GM23338 (cell line): ENCODE measurements at regions not wholly inside any gene's neighbourhood (a gene's known extent, or its start where the extent isn't known, plus 50 kb on each side); places are given as distances from the start of the nearest gene placed in this dataset.
"Not testable (repeated sequence)": the region's sequence is repeated elsewhere in the genome, so short reads cannot be mapped to it uniquely, and the experiment has no call there.

Experiments used
- ATAC-seq: fragments of 200-7000 bp; cut with Tn5 transposase; 3 replicates; pipeline ENCODE4 v1.9.1; 2020
- DNase-seq: peaks from one replicate; pipeline ENCODE4 v3.0.0-alpha.2; 2015; ENCODE audit warnings: low spot score
- H2AFZ ChIP-seq: fragments of 200-600 bp; sonication (generic); 2 replicates; pipeline ENCODE4 v1.8.0; 2016; ENCODE audit warnings: antibody characterized with exemption, mild to moderate bottlenecking, moderate library complexity
- H3F3A ChIP-seq: fragments of 200-600 bp; sonication (generic); replicated peaks from 2 replicates; pipeline ENCODE4 v1.8.0; 2017; ENCODE audit warnings: antibody characterized with exemption, mixed run types, low read depth
- H3K27ac ChIP-seq: fragments of 200-600 bp; sonication (generic); 2 replicates; pipeline ENCODE4 v1.6.1; 2016; ENCODE audit warnings: low read depth
- H3K27me3 ChIP-seq: fragments of 200-600 bp; sonication (generic); 2 replicates; pipeline ENCODE4 v1.8.0; 2016; ENCODE audit warnings: mild to moderate bottlenecking, mixed run types, moderate library complexity; ENCODE audit not compliant: insufficient read depth
- H3K36me3 ChIP-seq: fragments of 200-600 bp; sonication (generic); 2 replicates; pipeline ENCODE4 v1.8.0; 2016; ENCODE audit warnings: mild to moderate bottlenecking; ENCODE audit not compliant: insufficient read depth
- H3K4me1 ChIP-seq: fragments of 200-600 bp; sonication (generic); 2 replicates; pipeline ENCODE4 v1.8.0; 2016; ENCODE audit warnings: mild to moderate bottlenecking, moderate library complexity; ENCODE audit not compliant: insufficient read depth
- H3K4me2 ChIP-seq: fragments of 200-600 bp; sonication (generic); 2 replicates; pipeline ENCODE4 v1.7.1; 2017; ENCODE audit warnings: mixed run types
- H3K4me3 ChIP-seq: fragments of 200-600 bp; sonication (generic); 2 replicates; pipeline ENCODE4 v1.6.1; 2016; ENCODE audit warnings: mixed run types
- H3K79me2 ChIP-seq: fragments of 200-600 bp; sonication (generic); replicated peaks from 2 replicates; pipeline ENCODE4 v1.8.0; 2017; ENCODE audit warnings: mild to moderate bottlenecking; ENCODE audit not compliant: insufficient read depth
- H3K9me2 ChIP-seq: fragments of 200-600 bp; sonication (generic); 2 replicates; pipeline ENCODE4 v1.8.0; 2017; ENCODE audit not compliant: insufficient read depth
- H4K20me1 ChIP-seq: fragments of 200-600 bp; sonication (generic); replicated peaks from 2 replicates; pipeline ENCODE4 v1.8.0; 2017; ENCODE audit warnings: mild to moderate bottlenecking; ENCODE audit not compliant: insufficient read depth
- H3K27ac Mint-ChIP-seq: 2 replicates; pipeline ENCODE4 v1.8.0; 2020; ENCODE audit warnings: inconsistent platforms, mild to moderate bottlenecking, moderate library complexity, mixed read lengths
- H3K27me3 Mint-ChIP-seq: 3 replicates; pipeline ENCODE4 v1.8.0; 2022; ENCODE audit warnings: low read depth, mild to moderate bottlenecking, moderate library complexity, mixed read lengths, inconsistent platforms; ENCODE audit not compliant: insufficient read depth, poor library complexity
- H3K36me3 Mint-ChIP-seq: 3 replicates; pipeline ENCODE4 v1.8.0; 2021; ENCODE audit warnings: low read depth, mild to moderate bottlenecking, inconsistent platforms, moderate library complexity, mixed read lengths
- H3K4me1 Mint-ChIP-seq: 3 replicates; pipeline ENCODE4 v1.8.0; 2020; ENCODE audit warnings: mild to moderate bottlenecking, inconsistent platforms, mixed read lengths
- H3K4me3 Mint-ChIP-seq: 3 replicates; pipeline ENCODE4 v1.8.0; 2021; ENCODE audit warnings: moderate library complexity, mild to moderate bottlenecking, inconsistent platforms, mixed read lengths
- H3K9me3 Mint-ChIP-seq: 3 replicates; pipeline ENCODE4 v1.8.0; 2020; ENCODE audit warnings: moderate library complexity, mild to moderate bottlenecking, inconsistent platforms, mixed read lengths
- CREB1 ChIP-seq: fragments of 250-450 bp; sonication (Bioruptor Pico); IDR thresholded peaks from 2 replicates; pipeline ENCODE4 v1.5.0; 2020; ENCODE audit warnings: low read depth, mild to moderate bottlenecking, moderate library complexity
- EZH2 ChIP-seq: fragments of 200-600 bp; sonication (generic); IDR thresholded peaks from one replicate; pipeline ENCODE4 v1.8.0; 2017; ENCODE audit warnings: antibody characterized with exemption, mild to moderate bottlenecking, low read depth; ENCODE audit not compliant: unreplicated experiment
- EZH2phosphoT487 ChIP-seq: fragments of 200-600 bp; sonication (generic); IDR thresholded peaks from one replicate; pipeline ENCODE4 v1.8.1; 2018; ENCODE audit warnings: antibody characterized with exemption; ENCODE audit not compliant: unreplicated experiment
- JUNB ChIP-seq: IDR thresholded peaks from one replicate; pipeline ENCODE4 v1.6.1; 2016; ENCODE audit warnings: antibody characterized with exemption; ENCODE audit not compliant: unreplicated experiment
- NANOG ChIP-seq: IDR thresholded peaks from 2 replicates; pipeline ENCODE4 v1.6.1; 2016; ENCODE audit warnings: antibody characterized with exemption, borderline replicate concordance
- POLR2AphosphoS5 ChIP-seq: IDR thresholded peaks from 2 replicates; pipeline ENCODE4 v1.6.1; 2016; ENCODE audit warnings: antibody characterized with exemption, low read depth
- STAT1 ChIP-seq: IDR thresholded peaks from one replicate; pipeline ENCODE4 v1.6.1; 2016; ENCODE audit warnings: antibody characterized with exemption; ENCODE audit not compliant: unreplicated experiment
- ZNF114 ChIP-seq: fragments of 250-450 bp; sonication (Bioruptor Pico); IDR thresholded peaks from 2 replicates; pipeline ENCODE4 v1.5.0; 2020; ENCODE audit warnings: mild to moderate bottlenecking, moderate library complexity
- ZNF331 ChIP-seq: fragments of 250-450 bp; sonication (Bioruptor Pico); IDR thresholded peaks from 2 replicates; pipeline ENCODE4 v1.5.0; 2020; ENCODE audit warnings: low read depth, mild to moderate bottlenecking, moderate library complexity
- TF ChIP-seq, protein P1 (sequence below), 2 experiments: fragments of 200-600 bp in 1 of 2; sonication (generic) in 1 of 2; conservative IDR thresholded peaks; 2 replicates each; pipeline versions ENCODE4 v1.5.1 to v1.6.1; 2016 to 2017; ENCODE audit warnings: antibody characterized with exemption in 2 of 2, low read depth in 2 of 2, mild to moderate bottlenecking in 2 of 2, moderate library complexity in 1 of 2
- TF ChIP-seq, protein P2 (sequence below): IDR thresholded peaks from one replicate; pipeline ENCODE4 v1.6.1; 2018; ENCODE audit warnings: antibody characterized with exemption; ENCODE audit not compliant: unreplicated experiment

DNA sequence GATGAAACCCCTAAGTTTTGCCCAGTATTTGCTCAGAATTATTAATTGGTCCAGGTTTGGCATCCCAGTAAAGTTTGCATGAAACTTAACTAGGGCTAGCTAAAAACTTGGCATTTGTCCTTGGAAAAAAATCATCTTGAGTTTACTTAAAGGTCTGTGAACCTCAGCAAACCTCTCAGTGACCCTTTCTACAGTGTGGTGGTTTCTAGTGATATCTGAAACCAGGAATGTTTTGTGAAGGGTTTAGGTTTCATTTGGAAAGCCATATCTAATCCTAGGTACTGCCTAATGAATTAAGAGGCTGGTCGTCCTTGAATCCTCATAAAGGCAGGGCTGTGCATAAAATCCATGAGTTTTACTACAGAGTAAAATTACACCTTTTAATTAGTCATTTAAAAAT, 218.5 kb upstream of the ANKRD50 start:
- no peaks in the 10 kb centered on the region; the same call in none of the 2 replicates for H3K9me2 ChIP-seq
- Mint-ChIP-seq H3K36me3 (no peaks in the 10 kb centered on the region), H3K9me3 (no peaks in the 10 kb centered on the region), H3K27me3 (peaks cover 1% of the 10 kb centered on the region), H3K4me3 (no peak overlapping the region), H3K4me1 (peaks cover 12% of the 10 kb centered on the region; the same call in 2 of the 3 replicates), H3K27ac (no peak overlapping the region)
- DNase-seq (no peak), ATAC-seq (no peak)
- peaks cover 11% of the 10 kb centered on the region for H3K4me1 ChIP-seq
- H3F3A ChIP-seq: no peaks in the 10 kb centered on the region
- H3K79me2 ChIP-seq: no peaks in the 10 kb centered on the region
- no peaks in the 10 kb centered on the region for H3K27me3 ChIP-seq
- no peaks in the 10 kb centered on the region for H4K20me1 ChIP-seq
- H2AFZ ChIP-seq: 0 out of 2 replicates have a peak overlapping the region, but pooled peaks have one; percentile 41
- H3K27ac ChIP-seq: no peak overlapping the region
- H3K36me3 ChIP-seq: no peaks in the 10 kb centered on the region
- no peak for TF ChIP-seq NANOG
- H3K4me3 ChIP-seq: no peak overlapping the region
- no peak overlapping the region for H3K4me2 ChIP-seq

DNA sequence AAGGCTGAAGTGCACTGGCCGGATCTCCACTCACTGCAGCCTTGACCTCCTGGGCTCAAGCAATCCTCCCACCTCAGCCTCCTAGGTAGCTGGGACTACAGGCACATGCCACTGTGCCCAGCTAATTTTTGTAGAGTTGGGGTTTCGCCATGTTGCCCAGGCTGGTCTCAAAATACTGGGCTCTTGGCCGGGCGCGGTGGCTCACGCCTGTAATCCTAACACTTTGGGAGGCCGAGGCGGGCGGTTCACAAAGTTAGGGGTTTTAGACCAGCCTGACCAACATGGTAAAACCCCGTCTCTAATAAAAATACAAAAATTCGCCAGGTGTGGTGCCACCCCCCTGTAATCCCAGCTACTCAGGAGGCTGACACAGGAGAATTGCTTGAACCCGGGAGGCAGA, 210.2 kb upstream of the ANKRD50 start:
- not testable (repeated sequence) for DNase-seq, H3K4me3 Mint-ChIP-seq, H3K4me2 ChIP-seq, H3K4me3 ChIP-seq, H3K4me1 ChIP-seq, H3K27me3 Mint-ChIP-seq, H3K27me3 ChIP-seq, H3K27ac ChIP-seq, H3K9me2 ChIP-seq, ATAC-seq, H3F3A ChIP-seq, H3K79me2 ChIP-seq, H4K20me1 ChIP-seq, H3K27ac Mint-ChIP-seq, H3K9me3 Mint-ChIP-seq, H3K36me3 ChIP-seq, H3K36me3 Mint-ChIP-seq, H3K4me1 Mint-ChIP-seq
- peak overlapping the region; percentile 97; the same call in 1 of the 2 replicates for H2AFZ ChIP-seq

DNA sequence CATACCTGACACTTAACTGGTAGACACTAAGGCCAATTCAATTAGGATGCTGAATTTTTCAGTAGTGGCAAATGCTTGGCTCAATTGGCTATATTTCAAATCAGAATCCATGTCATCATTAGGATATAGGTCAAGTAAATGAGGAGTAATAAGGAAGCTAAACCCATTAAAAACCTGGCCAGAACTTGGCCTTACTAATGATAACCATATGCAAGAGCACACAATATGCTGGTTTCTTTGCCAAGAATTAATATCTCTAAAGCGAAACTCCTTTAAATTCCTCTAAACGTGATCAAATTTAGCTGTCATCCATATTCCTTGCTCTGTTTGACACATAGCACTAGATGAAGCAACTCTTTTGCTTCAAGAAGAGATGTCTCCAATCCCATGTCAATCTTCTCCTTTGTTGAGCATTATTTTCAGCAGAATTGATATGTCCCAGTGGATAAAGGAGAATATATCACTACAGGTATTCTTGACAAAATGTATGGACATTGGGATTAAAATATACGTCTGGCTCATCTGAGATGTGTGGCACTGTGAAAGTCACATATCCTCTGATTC, 206.1 kb upstream of the ANKRD50 start:
- H2AFZ ChIP-seq: no peak overlapping the region
- H3K4me3 Mint-ChIP-seq: no peak overlapping the region
- H3K4me3 ChIP-seq: no peak overlapping the region
- TF ChIP-seq EZH2: no peak
- no peak for TF ChIP-seq ZNF331 (CRISPR knock-in tag)
- no peak for TF ChIP-seq STAT1
- TF ChIP-seq CREB1 (CRISPR knock-in tag): no peak
- TF ChIP-seq, protein P1, sequence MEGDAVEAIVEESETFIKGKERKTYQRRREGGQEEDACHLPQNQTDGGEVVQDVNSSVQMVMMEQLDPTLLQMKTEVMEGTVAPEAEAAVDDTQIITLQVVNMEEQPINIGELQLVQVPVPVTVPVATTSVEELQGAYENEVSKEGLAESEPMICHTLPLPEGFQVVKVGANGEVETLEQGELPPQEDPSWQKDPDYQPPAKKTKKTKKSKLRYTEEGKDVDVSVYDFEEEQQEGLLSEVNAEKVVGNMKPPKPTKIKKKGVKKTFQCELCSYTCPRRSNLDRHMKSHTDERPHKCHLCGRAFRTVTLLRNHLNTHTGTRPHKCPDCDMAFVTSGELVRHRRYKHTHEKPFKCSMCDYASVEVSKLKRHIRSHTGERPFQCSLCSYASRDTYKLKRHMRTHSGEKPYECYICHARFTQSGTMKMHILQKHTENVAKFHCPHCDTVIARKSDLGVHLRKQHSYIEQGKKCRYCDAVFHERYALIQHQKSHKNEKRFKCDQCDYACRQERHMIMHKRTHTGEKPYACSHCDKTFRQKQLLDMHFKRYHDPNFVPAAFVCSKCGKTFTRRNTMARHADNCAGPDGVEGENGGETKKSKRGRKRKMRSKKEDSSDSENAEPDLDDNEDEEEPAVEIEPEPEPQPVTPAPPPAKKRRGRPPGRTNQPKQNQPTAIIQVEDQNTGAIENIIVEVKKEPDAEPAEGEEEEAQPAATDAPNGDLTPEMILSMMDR (conservative IDR thresholded peaks at IDR 0.05; ENCODE audit: low read depth in 2 of 2): no peak
- TF ChIP-seq JUNB: no peak
- TF ChIP-seq, protein P2, sequence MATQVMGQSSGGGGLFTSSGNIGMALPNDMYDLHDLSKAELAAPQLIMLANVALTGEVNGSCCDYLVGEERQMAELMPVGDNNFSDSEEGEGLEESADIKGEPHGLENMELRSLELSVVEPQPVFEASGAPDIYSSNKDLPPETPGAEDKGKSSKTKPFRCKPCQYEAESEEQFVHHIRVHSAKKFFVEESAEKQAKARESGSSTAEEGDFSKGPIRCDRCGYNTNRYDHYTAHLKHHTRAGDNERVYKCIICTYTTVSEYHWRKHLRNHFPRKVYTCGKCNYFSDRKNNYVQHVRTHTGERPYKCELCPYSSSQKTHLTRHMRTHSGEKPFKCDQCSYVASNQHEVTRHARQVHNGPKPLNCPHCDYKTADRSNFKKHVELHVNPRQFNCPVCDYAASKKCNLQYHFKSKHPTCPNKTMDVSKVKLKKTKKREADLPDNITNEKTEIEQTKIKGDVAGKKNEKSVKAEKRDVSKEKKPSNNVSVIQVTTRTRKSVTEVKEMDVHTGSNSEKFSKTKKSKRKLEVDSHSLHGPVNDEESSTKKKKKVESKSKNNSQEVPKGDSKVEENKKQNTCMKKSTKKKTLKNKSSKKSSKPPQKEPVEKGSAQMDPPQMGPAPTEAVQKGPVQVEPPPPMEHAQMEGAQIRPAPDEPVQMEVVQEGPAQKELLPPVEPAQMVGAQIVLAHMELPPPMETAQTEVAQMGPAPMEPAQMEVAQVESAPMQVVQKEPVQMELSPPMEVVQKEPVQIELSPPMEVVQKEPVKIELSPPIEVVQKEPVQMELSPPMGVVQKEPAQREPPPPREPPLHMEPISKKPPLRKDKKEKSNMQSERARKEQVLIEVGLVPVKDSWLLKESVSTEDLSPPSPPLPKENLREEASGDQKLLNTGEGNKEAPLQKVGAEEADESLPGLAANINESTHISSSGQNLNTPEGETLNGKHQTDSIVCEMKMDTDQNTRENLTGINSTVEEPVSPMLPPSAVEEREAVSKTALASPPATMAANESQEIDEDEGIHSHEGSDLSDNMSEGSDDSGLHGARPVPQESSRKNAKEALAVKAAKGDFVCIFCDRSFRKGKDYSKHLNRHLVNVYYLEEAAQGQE: no peak
- TF ChIP-seq POLR2AphosphoS5: no peak
- TF ChIP-seq EZH2phosphoT487: no peak
- no peak for TF ChIP-seq NANOG
- TF ChIP-seq ZNF114 (CRISPR knock-in tag): no peak

More for the DNA sequence above, 206.1 kb upstream of the ANKRD50 start:
- H3K27me3 ChIP-seq: no peaks in the 10 kb centered on the region
- no peaks in the 10 kb centered on the region for H3K9me2 ChIP-seq
- Mint-ChIP-seq H3K27me3 (peaks cover 1% of the 10 kb centered on the region), H3K9me3 (no peaks in the 10 kb centered on the region; the same call in 2 of the 3 replicates), H3K4me1 (no peaks in the 10 kb centered on the region; the same call in 2 of the 3 replicates), H3K27ac (no peak overlapping the region), H3K36me3 (peaks cover 8% of the 10 kb centered on the region; the same call in 2 of the 3 replicates)
- no peak overlapping the region for H3K27ac ChIP-seq
- no peaks in the 10 kb centered on the region for H4K20me1 ChIP-seq
- H3K79me2 ChIP-seq: no peaks in the 10 kb centered on the region
- no peaks in the 10 kb centered on the region for H3K36me3 ChIP-seq
- no peak for ATAC-seq
- no peak for DNase-seq
- no peak overlapping the region for H3K4me2 ChIP-seq
- H3K4me1 ChIP-seq: no peaks in the 10 kb centered on the region
- no peaks in the 10 kb centered on the region for H3F3A ChIP-seq
